Heart left ventricle (tissue), 16 donors: ENCODE measurements at regions not wholly inside any gene's neighbourhood (a gene's known extent, or its start where the extent isn't known, plus 50 kb on each side); places are given as distances from the start of the nearest gene placed in this dataset.

Experiments used
- ATAC-seq, 4 donors: fragments of 200-7000 bp; cut with Tn5 transposase; one replicate each; pipeline ENCODE4 v1.9.1; 2020 to 2022; ENCODE audit warnings: moderate library complexity in 4 of 4, mild to moderate bottlenecking in 3 of 4, moderate number of reproducible peaks in 1 of 4
- DNase-seq, 5 donors: peaks; one replicate each; pipeline ENCODE4 v3.0.0-alpha.2; 2020
- H3K27ac ChIP-seq, 12 donors: fragments of 200-600 bp; sonication (generic) in 4 of 12; one replicate each; pipeline versions ENCODE4 v1.5.0 to v1.8.0; 2016 to 2022; ENCODE audit warnings: mild to moderate bottlenecking in 2 of 12
- H3K27me3 ChIP-seq, 9 donors: fragments of 200-600 bp; sonication (generic) in 2 of 9; one replicate each; pipeline versions ENCODE4 v1.5.1 to v1.8.0; 2016 to 2022; ENCODE audit warnings: mild to moderate bottlenecking in 3 of 9
- H3K36me3 ChIP-seq, 9 donors: fragments of 200-600 bp; sonication (generic) in 2 of 9; one replicate each; pipeline versions ENCODE4 v1.5.0 to v1.8.0; 2018 to 2022; ENCODE audit warnings: mild to moderate bottlenecking in 2 of 9
- H3K4me1 ChIP-seq, 12 donors: fragments of 200-600 bp; sonication (generic) in 4 of 12; one replicate each; pipeline versions ENCODE4 v1.5.0 to v1.8.0; 2016 to 2022; ENCODE audit warnings: mild to moderate bottlenecking in 3 of 12
- H3K4me3 ChIP-seq, 12 donors: fragments of 200-600 bp; sonication (generic) in 4 of 12; one replicate each; pipeline versions ENCODE4 v1.5.0 to v1.8.0; 2017 to 2022; ENCODE audit warnings: mild to moderate bottlenecking in 9 of 12, moderate library complexity in 4 of 12
- H3K9me3 ChIP-seq, 12 donors: fragments of 200-600 bp; sonication (generic) in 4 of 12; one replicate each; pipeline versions ENCODE4 v1.5.0 to v1.8.0; 2016 to 2022; ENCODE audit warnings: mild to moderate bottlenecking in 1 of 12
- POLR2A ChIP-seq, 2 donors: fragments of 450-650 bp; IDR thresholded peaks; one replicate each; pipeline ENCODE4 v1.6.1; 2017; ENCODE audit warnings: antibody characterized with exemption in 2 of 2, mild to moderate bottlenecking in 2 of 2, moderate library complexity in 2 of 2
- WGBS, 4 donors: extraction: QIAGEN DNeasy Blood & Tissue Kit in 2 of 4; methylation state at CpG; one replicate each; pipeline versions ENCODE4 v1.1.5 to v1.1.7; 2013 to 2018; 5-methylcytosine and 5-hydroxymethylcytosine counted together
- intact Hi-C, 10 donors: fragments of 100-400 bp; cut with DNase I; formaldehyde crosslinking; loops; one replicate each; pipeline versions ENCODE4 v1.11.1 to v1.14.2; 2022
- TF ChIP-seq, protein P1 (sequence below), 12 donors: fragments of 200-600 bp; sonication (generic) in 4 of 12; IDR thresholded peaks; one replicate each; pipeline versions ENCODE4 v1.5.0 to v1.8.0; 2018 to 2022; ENCODE audit warnings: antibody characterized with exemption in 12 of 12, mild to moderate bottlenecking in 5 of 12
- donor health status: ischemic (EF 13 %, LVEDD 7.1; RV severe dilation, severe dysfunction).
- donor health status: healthy with polysubstance abuse.
- donor health status: DM: no; HTN: yes; CAD: no.
- donor health status: DM: no; HTN: no; CAD: no.
- donor health status: ischemic (EF 25% LVEDD 6.9; RV normal size, moderate dysfunction).
- donor health status: ischemic (EF 25% LVEDD 5.7; RV mildly dilated, moderate dysfunction).
- donor health status: healthy.
- donor health status: DM: yes; HTN: yes; CAD: no.
- donor health status: ischemic (EF 35%, LVEDD 5.7; RV mildly dilated, moderate dysfunction).
- donor health status: nonischemic (EF 11% LVEDD 7.7; RV severe dilation, severe dysfunction).
- donor health status: DM: yes; HTN: yes; CAD: no.
- donor health status: PGD.
- donor health status: ischemic (EF 29% LVEDD 5.4; RV normal size, mild dysfunction).
- donor health status: nonischemic (EF 23%, LVEDD 6.1; RV moderate dilation, normal function).

DNA sequence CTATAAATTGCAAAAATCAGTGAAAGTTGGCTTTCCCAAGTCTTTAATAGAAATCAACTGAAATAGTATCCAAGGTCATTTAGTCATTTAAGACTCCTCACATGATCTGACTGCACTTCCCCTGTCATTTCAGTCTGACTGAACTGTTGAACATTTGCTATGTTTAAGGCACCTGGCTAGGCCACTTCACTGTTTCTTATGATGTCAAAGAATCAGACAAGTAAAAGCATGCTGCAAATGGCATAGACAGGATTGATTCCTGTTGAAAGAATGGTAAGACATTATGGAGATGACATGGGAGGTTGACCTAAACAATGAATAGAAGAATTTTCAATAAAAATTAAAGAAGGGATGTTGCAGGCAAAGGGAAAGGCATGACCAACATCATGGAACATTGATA lies 502.1 kb downstream of the NFIB start:
- no peaks in the 10 kb centered on the region for H3K27me3 ChIP-seq
- H3K27ac ChIP-seq, result no peak overlapping the region
- no peak for ATAC-seq
- TF ChIP-seq POLR2A (IDR thresholded peaks at IDR 0.05), result no peak
- DNase-seq, result no peak
- intact Hi-C loops, result loop anchor here in 1 of 10 donors (10.0 kb wide), 1 partner anchor 63 kb away; no protein-coding TSS in a partner anchor
- no peaks in the 10 kb centered on the region for H3K36me3 ChIP-seq
- no peaks in the 10 kb centered on the region for H3K9me3 ChIP-seq
- H3K4me3 ChIP-seq, result no peak overlapping the region
- peaks cover 0 to 4% (median 0%) of the 10 kb centered on the region in 12 donors for H3K4me1 ChIP-seq

DNA sequence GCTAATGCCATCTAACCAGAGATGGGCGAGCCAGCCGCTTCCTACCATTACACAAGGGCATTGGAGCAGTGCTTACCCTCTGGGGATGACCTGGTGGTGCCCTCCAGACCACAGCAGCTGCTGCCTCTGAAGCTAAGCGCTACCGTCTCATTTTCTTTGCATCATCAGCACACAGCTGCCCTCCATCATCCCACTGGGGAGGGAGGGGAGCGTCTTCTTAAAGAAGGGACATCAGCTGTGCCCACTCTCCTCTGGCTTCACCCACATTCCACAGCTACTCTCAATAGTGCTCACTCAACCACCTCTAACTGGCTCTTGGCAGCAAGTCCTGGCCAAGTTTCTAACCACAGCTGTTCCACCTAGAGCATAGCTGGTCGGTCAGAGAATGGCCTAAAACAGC lies 503.4 kb downstream of the NFIB start:
- no peak overlapping the region for H3K4me3 ChIP-seq
- 90 to 99% (median 93%) methylated on average over 6 of the region's 6 CpGs for WGBS, 4 donors
- ATAC-seq (no peak), DNase-seq (no peak)
- H3K9me3 ChIP-seq, result no peaks in the 10 kb centered on the region
- H3K36me3 ChIP-seq, result no peaks in the 10 kb centered on the region
- intact Hi-C loops, result loop anchor here in 1 of 10 donors (10.0 kb wide), 1 partner anchor 64 kb away; no protein-coding TSS in a partner anchor
- H3K27ac ChIP-seq, result no peak overlapping the region
- H3K4me1 ChIP-seq, result peaks cover 0 to 4% (median 0%) of the 10 kb centered on the region in 12 donors
- TF ChIP-seq, protein P1, sequence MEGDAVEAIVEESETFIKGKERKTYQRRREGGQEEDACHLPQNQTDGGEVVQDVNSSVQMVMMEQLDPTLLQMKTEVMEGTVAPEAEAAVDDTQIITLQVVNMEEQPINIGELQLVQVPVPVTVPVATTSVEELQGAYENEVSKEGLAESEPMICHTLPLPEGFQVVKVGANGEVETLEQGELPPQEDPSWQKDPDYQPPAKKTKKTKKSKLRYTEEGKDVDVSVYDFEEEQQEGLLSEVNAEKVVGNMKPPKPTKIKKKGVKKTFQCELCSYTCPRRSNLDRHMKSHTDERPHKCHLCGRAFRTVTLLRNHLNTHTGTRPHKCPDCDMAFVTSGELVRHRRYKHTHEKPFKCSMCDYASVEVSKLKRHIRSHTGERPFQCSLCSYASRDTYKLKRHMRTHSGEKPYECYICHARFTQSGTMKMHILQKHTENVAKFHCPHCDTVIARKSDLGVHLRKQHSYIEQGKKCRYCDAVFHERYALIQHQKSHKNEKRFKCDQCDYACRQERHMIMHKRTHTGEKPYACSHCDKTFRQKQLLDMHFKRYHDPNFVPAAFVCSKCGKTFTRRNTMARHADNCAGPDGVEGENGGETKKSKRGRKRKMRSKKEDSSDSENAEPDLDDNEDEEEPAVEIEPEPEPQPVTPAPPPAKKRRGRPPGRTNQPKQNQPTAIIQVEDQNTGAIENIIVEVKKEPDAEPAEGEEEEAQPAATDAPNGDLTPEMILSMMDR (IDR thresholded peaks at IDR 0.05), result no peak
- TF ChIP-seq POLR2A (IDR thresholded peaks at IDR 0.05), result no peak
- H3K27me3 ChIP-seq, result no peaks in the 10 kb centered on the region

DNA sequence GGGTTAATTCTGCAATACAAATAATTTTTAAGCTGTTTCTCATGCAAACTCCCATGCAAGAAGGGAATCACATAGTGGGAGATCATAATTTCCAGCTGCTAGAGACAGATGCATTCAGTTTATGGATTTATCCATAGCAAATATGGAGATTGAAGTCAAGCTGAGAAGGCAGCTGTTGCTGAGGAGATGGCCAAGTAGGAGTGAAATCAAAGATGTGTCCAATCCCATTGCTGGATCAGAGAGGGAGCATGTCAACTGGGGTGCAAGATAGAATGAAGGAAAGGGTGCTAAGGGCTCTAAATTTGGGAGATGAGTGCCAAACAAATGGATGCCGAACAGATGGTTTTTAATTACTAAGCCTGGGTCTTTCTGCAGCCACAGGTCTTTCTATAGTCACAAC lies 504.5 kb downstream of the NFIB start:
- DNase-seq, result no peak
- H3K9me3 ChIP-seq, result no peaks in the 10 kb centered on the region
- WGBS, 4 donors, result 94 to 100% (median 97%) methylated on average over 1 of the region's 1 CpG
- peaks cover 0 to 4% (median 0%) of the 10 kb centered on the region in 12 donors for H3K4me1 ChIP-seq
- H3K27ac ChIP-seq, result no peak overlapping the region
- H3K36me3 ChIP-seq, result no peaks in the 10 kb centered on the region
- H3K27me3 ChIP-seq, result no peaks in the 10 kb centered on the region
- no peak overlapping the region for H3K4me3 ChIP-seq
- TF ChIP-seq, protein P1 (IDR thresholded peaks at IDR 0.05), result no peak
- no peak for TF ChIP-seq POLR2A (IDR thresholded peaks at IDR 0.05)
- no peak for ATAC-seq
- intact Hi-C loops, result no loop called here

DNA sequence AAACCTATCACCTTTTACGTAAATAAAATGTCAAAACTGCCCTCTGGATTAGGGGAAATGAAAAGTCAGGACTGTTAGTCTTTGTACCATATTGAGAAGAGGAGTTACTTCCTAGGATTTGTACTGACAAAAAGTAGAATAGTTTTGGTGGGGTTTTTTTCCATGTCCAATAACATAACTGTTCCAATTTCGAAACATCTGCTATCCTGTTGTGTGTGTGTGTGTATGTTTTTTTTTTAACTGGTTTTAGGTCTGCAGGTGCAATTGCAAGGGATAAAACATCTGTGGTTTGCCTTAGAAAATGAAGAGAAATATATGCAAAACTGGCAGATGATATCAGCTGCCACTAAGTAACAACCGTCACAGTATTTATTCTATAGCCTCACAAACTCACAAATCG lies 506.8 kb downstream of the NFIB start:
- DNase-seq (no peak), ATAC-seq (no peak)
- Histone ChIP-seq H3K27ac (no peak overlapping the region), H3K27me3 (no peaks in the 10 kb centered on the region), H3K4me3 (no peak overlapping the region), H3K9me3 (no peaks in the 10 kb centered on the region), H3K36me3 (no peaks in the 10 kb centered on the region), H3K4me1 (peaks cover 0 to 4% (median 0%) of the 10 kb centered on the region in 12 donors)
- no peak for TF ChIP-seq POLR2A (IDR thresholded peaks at IDR 0.05)
- intact Hi-C loops, result no loop called here
- 93 to 98% (median 95%) methylated on average over 4 of the region's 4 CpGs for WGBS, 4 donors

DNA sequence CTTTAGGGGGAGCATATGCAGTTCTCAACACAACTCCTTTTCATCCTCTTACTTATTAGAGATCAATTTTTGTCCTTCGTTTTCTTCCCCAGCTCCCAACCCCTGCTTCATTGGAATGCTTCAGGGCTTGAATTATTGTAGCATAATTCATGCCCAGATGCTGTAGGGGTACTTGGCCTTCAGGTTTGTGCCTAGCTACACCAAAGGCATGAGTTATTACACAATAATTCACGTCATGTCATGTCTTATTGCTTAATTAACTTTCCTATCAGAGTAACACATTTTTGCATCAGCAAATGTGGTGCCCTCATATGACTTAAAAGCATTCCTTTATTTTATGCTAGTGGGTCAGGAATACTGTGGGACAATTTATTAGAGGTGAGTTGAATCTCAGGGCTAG lies 507.2 kb downstream of the NFIB start:
- ATAC-seq (no peak), DNase-seq (no peak)
- no peak for TF ChIP-seq POLR2A (IDR thresholded peaks at IDR 0.05)
- TF ChIP-seq, protein P1 (IDR thresholded peaks at IDR 0.05), result no peak
- H3K27me3 ChIP-seq, result no peaks in the 10 kb centered on the region
- WGBS, 4 donors, result 92 to 96% (median 93%) methylated on average over 2 of the region's 2 CpGs
- peaks cover 0 to 4% (median 0%) of the 10 kb centered on the region in 12 donors for H3K4me1 ChIP-seq
- intact Hi-C loops, result no loop called here
- H3K9me3 ChIP-seq, result no peaks in the 10 kb centered on the region
- no peaks in the 10 kb centered on the region for H3K36me3 ChIP-seq
- no peak overlapping the region for H3K4me3 ChIP-seq
- no peak overlapping the region for H3K27ac ChIP-seq
